Loucy (cell line): ENCODE measurements at regions not wholly inside any gene's neighbourhood (a gene's known extent, or its start where the extent isn't known, plus 50 kb on each side); places are given as distances from the start of the nearest gene placed in this dataset.

ENCODE experiments used
- CTCF ChIP-seq: fragments of 200-600 bp; sonication (generic); conservative IDR thresholded peaks from 2 replicates; pipeline ENCODE4 v1.5.1; 2014; ENCODE audit warnings: mild to moderate bottlenecking, antibody characterized with exemption, low read length
- EZH2phosphoT487 ChIP-seq: fragments of 200-600 bp; IDR thresholded peaks from 2 replicates; pipeline ENCODE4 v1.6.1; 2018; ENCODE audit warnings: antibody characterized with exemption, mild to moderate bottlenecking, moderate library complexity, borderline replicate concordance

- no peak for TF ChIP-seq EZH2phosphoT487
- no peak for TF ChIP-seq CTCF
Measured at GRCh38 chr15:70194266-70194665, 96.5 kb upstream of the TLE3 start.
